ENCODE measurements at regions not wholly inside any gene's neighbourhood (a gene's known extent, or its start where the extent isn't known, plus 50 kb on each side); places are given as distances from the start of the nearest gene placed in this dataset.
"Not testable (repeated sequence)": the region's sequence is repeated elsewhere in the genome, so short reads cannot be mapped to it uniquely, and the experiment has no call there.

GRCh38 chr7:75254238-75254637 lies 141.2 kb upstream of the TRIM73 start:
- H3K9me2 ChIP-seq (ENCODE audit: insufficient read depth, low read length); DNase-seq (ENCODE audit: low spot score); H3K79me2 ChIP-seq (ENCODE audit: insufficient read depth, low read depth, low read length); BruUV-seq (replicated peaks); H3K4me2 ChIP-seq (ENCODE audit: low read length); H3K4me3 ChIP-seq (ENCODE audit: low read depth, low read length, poor library complexity, severe bottlenecking); H3K4me1 ChIP-seq (ENCODE audit: insufficient read depth, low read length, poor library complexity, severe bottlenecking); H3K36me3 ChIP-seq (ENCODE audit: insufficient read depth, low read length); H2AFZ ChIP-seq (ENCODE audit: low read length); POLR2A ChIA-PET; intact Hi-C loops (cut with micrococcal nuclease; ENCODE audit: unreplicated experiment); H3K27ac ChIP-seq (ENCODE audit: low read depth, low read length, poor library complexity, severe bottlenecking); H4K20me1 ChIP-seq (ENCODE audit: insufficient read depth, low read length); CTCF ChIA-PET (ENCODE audit: unreplicated experiment); H3K9me3 ChIP-seq (ENCODE audit: low read length): not testable (repeated sequence)

GRCh38 chr7:75257442-75257841 lies 138.0 kb upstream of the TRIM73 start:
- H2AFZ ChIP-seq (ENCODE audit: low read length); H4K20me1 ChIP-seq (ENCODE audit: insufficient read depth, low read length); H3K79me2 ChIP-seq (ENCODE audit: insufficient read depth, low read depth, low read length); DNase-seq (ENCODE audit: low spot score); BruUV-seq (replicated peaks); H3K27ac ChIP-seq (ENCODE audit: low read depth, low read length, poor library complexity, severe bottlenecking); CTCF ChIA-PET (ENCODE audit: unreplicated experiment); H3K4me3 ChIP-seq (ENCODE audit: low read depth, low read length, poor library complexity, severe bottlenecking); H3K36me3 ChIP-seq (ENCODE audit: insufficient read depth, low read length); H3K4me1 ChIP-seq (ENCODE audit: insufficient read depth, low read length, poor library complexity, severe bottlenecking); intact Hi-C loops (cut with micrococcal nuclease; ENCODE audit: unreplicated experiment); POLR2A ChIA-PET; H3K9me2 ChIP-seq (ENCODE audit: insufficient read depth, low read length); H3K4me2 ChIP-seq (ENCODE audit: low read length); H3K9me3 ChIP-seq (ENCODE audit: low read length): not testable (repeated sequence)

- H3K27ac ChIP-seq (ENCODE audit: low read depth, low read length, poor library complexity, severe bottlenecking); H3K4me3 ChIP-seq (ENCODE audit: low read depth, low read length, poor library complexity, severe bottlenecking); H3K9me3 ChIP-seq (ENCODE audit: low read length); CTCF ChIA-PET (ENCODE audit: unreplicated experiment); H3K36me3 ChIP-seq (ENCODE audit: insufficient read depth, low read length); H3K4me2 ChIP-seq (ENCODE audit: low read length); H3K79me2 ChIP-seq (ENCODE audit: insufficient read depth, low read depth, low read length); POLR2A ChIA-PET; H4K20me1 ChIP-seq (ENCODE audit: insufficient read depth, low read length); DNase-seq (ENCODE audit: low spot score); H2AFZ ChIP-seq (ENCODE audit: low read length); BruUV-seq (replicated peaks); H3K9me2 ChIP-seq (ENCODE audit: insufficient read depth, low read length); H3K4me1 ChIP-seq (ENCODE audit: insufficient read depth, low read length, poor library complexity, severe bottlenecking); intact Hi-C loops (cut with micrococcal nuclease; ENCODE audit: unreplicated experiment): not testable (repeated sequence)
These were observed 135.9 kb upstream of the TRIM73 start for GRCh38 chr7:75259454-75260003.

- CTCF ChIA-PET (ENCODE audit: unreplicated experiment); H4K20me1 ChIP-seq (ENCODE audit: insufficient read depth, low read length); H3K36me3 ChIP-seq (ENCODE audit: insufficient read depth, low read length); POLR2A ChIA-PET; H3K4me1 ChIP-seq (ENCODE audit: insufficient read depth, low read length, poor library complexity, severe bottlenecking); DNase-seq (ENCODE audit: low spot score); H3K9me3 ChIP-seq (ENCODE audit: low read length); intact Hi-C loops (cut with micrococcal nuclease; ENCODE audit: unreplicated experiment); H3K9me2 ChIP-seq (ENCODE audit: insufficient read depth, low read length); H3K4me2 ChIP-seq (ENCODE audit: low read length); H3K79me2 ChIP-seq (ENCODE audit: insufficient read depth, low read depth, low read length); H3K4me3 ChIP-seq (ENCODE audit: low read depth, low read length, poor library complexity, severe bottlenecking); H2AFZ ChIP-seq (ENCODE audit: low read length); H3K27ac ChIP-seq (ENCODE audit: low read depth, low read length, poor library complexity, severe bottlenecking); BruUV-seq (replicated peaks): not testable (repeated sequence)
These were observed 133.8 kb upstream of the TRIM73 start for GRCh38 chr7:75261660-75262059.

- H3K4me1 ChIP-seq (ENCODE audit: insufficient read depth, low read length, poor library complexity, severe bottlenecking); BruUV-seq (replicated peaks); H3K9me2 ChIP-seq (ENCODE audit: insufficient read depth, low read length); H3K4me3 ChIP-seq (ENCODE audit: low read depth, low read length, poor library complexity, severe bottlenecking); H3K4me2 ChIP-seq (ENCODE audit: low read length); DNase-seq (ENCODE audit: low spot score); H3K27ac ChIP-seq (ENCODE audit: low read depth, low read length, poor library complexity, severe bottlenecking); H4K20me1 ChIP-seq (ENCODE audit: insufficient read depth, low read length); H3K36me3 ChIP-seq (ENCODE audit: insufficient read depth, low read length); H3K9me3 ChIP-seq (ENCODE audit: low read length); intact Hi-C loops (cut with micrococcal nuclease; ENCODE audit: unreplicated experiment); CTCF ChIA-PET (ENCODE audit: unreplicated experiment); H2AFZ ChIP-seq (ENCODE audit: low read length); H3K79me2 ChIP-seq (ENCODE audit: insufficient read depth, low read depth, low read length); POLR2A ChIA-PET: not testable (repeated sequence)
These were observed 127.3 kb upstream of the TRIM73 start for GRCh38 chr7:75268158-75268557.

- H3K4me1 ChIP-seq (ENCODE audit: insufficient read depth, low read length, poor library complexity, severe bottlenecking); H3K4me2 ChIP-seq (ENCODE audit: low read length); H3K27ac ChIP-seq (ENCODE audit: low read depth, low read length, poor library complexity, severe bottlenecking); POLR2A ChIA-PET; H3K36me3 ChIP-seq (ENCODE audit: insufficient read depth, low read length); BruUV-seq (replicated peaks); intact Hi-C loops (cut with micrococcal nuclease; ENCODE audit: unreplicated experiment); CTCF ChIA-PET (ENCODE audit: unreplicated experiment); H3K4me3 ChIP-seq (ENCODE audit: low read depth, low read length, poor library complexity, severe bottlenecking); H3K9me2 ChIP-seq (ENCODE audit: insufficient read depth, low read length); DNase-seq (ENCODE audit: low spot score); H3K9me3 ChIP-seq (ENCODE audit: low read length); H3K79me2 ChIP-seq (ENCODE audit: insufficient read depth, low read depth, low read length); H4K20me1 ChIP-seq (ENCODE audit: insufficient read depth, low read length); H2AFZ ChIP-seq (ENCODE audit: low read length): not testable (repeated sequence)
These were observed 126.3 kb upstream of the TRIM73 start for GRCh38 chr7:75269159-75269558.

- intact Hi-C loops (cut with micrococcal nuclease; ENCODE audit: unreplicated experiment); POLR2A ChIA-PET; H3K4me2 ChIP-seq (ENCODE audit: low read length); CTCF ChIA-PET (ENCODE audit: unreplicated experiment); H4K20me1 ChIP-seq (ENCODE audit: insufficient read depth, low read length); H2AFZ ChIP-seq (ENCODE audit: low read length); H3K79me2 ChIP-seq (ENCODE audit: insufficient read depth, low read depth, low read length); H3K27ac ChIP-seq (ENCODE audit: low read depth, low read length, poor library complexity, severe bottlenecking); DNase-seq (ENCODE audit: low spot score); H3K4me3 ChIP-seq (ENCODE audit: low read depth, low read length, poor library complexity, severe bottlenecking); BruUV-seq (replicated peaks); H3K9me3 ChIP-seq (ENCODE audit: low read length); H3K4me1 ChIP-seq (ENCODE audit: insufficient read depth, low read length, poor library complexity, severe bottlenecking); H3K9me2 ChIP-seq (ENCODE audit: insufficient read depth, low read length); H3K36me3 ChIP-seq (ENCODE audit: insufficient read depth, low read length): not testable (repeated sequence)
These were observed 121.3 kb upstream of the TRIM73 start for GRCh38 chr7:75274114-75274513.

Measured in OCI-LY7 (cell line).